HT1080 (cell line): ENCODE measurements at regions not wholly inside any gene's neighbourhood (a gene's known extent, or its start where the extent isn't known, plus 50 kb on each side); places are given as distances from the start of the nearest gene placed in this dataset.

Experiments
- DNase-seq: peaks from one replicate; pipeline ENCODE4 v3.0.0-alpha.2; 2015; ENCODE audit warnings: low read depth

GRCh38 chr13:84491952-84492351 lies 609.7 kb upstream of the SLITRK1 start:
- DNase-seq, result no peak

GRCh38 chr13:84487752-84488151 lies 605.5 kb upstream of the SLITRK1 start:
- DNase-seq, result no peak

- DNase-seq, result peak; percentile 8
Measured at GRCh38 chr13:84481958-84482357, 599.7 kb upstream of the SLITRK1 start.

- DNase-seq, result peak; percentile 60
Measured at GRCh38 chr13:84479656-84480055, 597.4 kb upstream of the SLITRK1 start.

- no peak for DNase-seq
Measured at GRCh38 chr13:84470528-84470927, 588.3 kb upstream of the SLITRK1 start.

- no peak for DNase-seq
Measured at GRCh38 chr13:84466461-84466860, 584.2 kb upstream of the SLITRK1 start.

- no peak for DNase-seq
Measured at GRCh38 chr13:84460989-84461388, 578.7 kb upstream of the SLITRK1 start.

GRCh38 chr13:84455143-84455905 lies 573.0 kb upstream of the SLITRK1 start:
- DNase-seq, result peak; percentile 16

- no peak for DNase-seq
Measured at GRCh38 chr13:84447640-84447978, 565.3 kb upstream of the SLITRK1 start.

- DNase-seq, result no peak
Measured at GRCh38 chr13:84446972-84447639, 564.8 kb upstream of the SLITRK1 start.

- DNase-seq, result no peak
Measured at GRCh38 chr13:84445776-84446175, 563.5 kb upstream of the SLITRK1 start.

GRCh38 chr13:84443463-84443862 lies 561.2 kb upstream of the SLITRK1 start:
- DNase-seq, result no peak

GRCh38 chr13:84439108-84439507 lies 556.8 kb upstream of the SLITRK1 start:
- DNase-seq, result peak; percentile 50

- DNase-seq, result peak; percentile 69
Measured at GRCh38 chr13:84433024-84433423, 550.8 kb upstream of the SLITRK1 start.

GRCh38 chr13:84431646-84432045 lies 549.4 kb upstream of the SLITRK1 start:
- no peak for DNase-seq

GRCh38 chr13:84430446-84430845 lies 548.2 kb upstream of the SLITRK1 start:
- no peak for DNase-seq

GRCh38 chr13:84430015-84430414 lies 547.7 kb upstream of the SLITRK1 start:
- peak; percentile 38 for DNase-seq

GRCh38 chr13:84418041-84418440 lies 535.8 kb upstream of the SLITRK1 start:
- no peak for DNase-seq

- DNase-seq, result no peak
Measured at GRCh38 chr13:84417416-84417815, 535.1 kb upstream of the SLITRK1 start.

- no peak for DNase-seq
Measured at GRCh38 chr13:84413016-84413415, 530.7 kb upstream of the SLITRK1 start.

GRCh38 chr13:84405286-84405685 lies 523.0 kb upstream of the SLITRK1 start:
- DNase-seq, result peak; percentile 63

- DNase-seq, result peak; percentile 97
Measured at GRCh38 chr13:84400706-84401105, 518.4 kb upstream of the SLITRK1 start.
